ENCODE measurements at regions not wholly inside any gene's neighbourhood (a gene's known extent, or its start where the extent isn't known, plus 50 kb on each side); places are given as distances from the start of the nearest gene placed in this dataset.

GRCh38 chr13:87120476-87120875 is 550.7 kb upstream of the SLITRK5 start:
- TF ChIP-seq CTCF (IDR thresholded peaks at IDR 0.05; ENCODE audit: insufficient read depth, low read depth, low read length): no peak
- DNase-seq (ENCODE audit: low read depth): no peak
- H3K4me3 ChIP-seq (ENCODE audit: low read depth, low read length): no peak overlapping the region

- no peak for TF ChIP-seq CTCF (IDR thresholded peaks at IDR 0.05; ENCODE audit: insufficient read depth, low read depth, low read length)
- no peak for DNase-seq (ENCODE audit: low read depth)
- no peak overlapping the region for H3K4me3 ChIP-seq (ENCODE audit: low read depth, low read length)
Measured at GRCh38 chr13:87122551-87122950, 548.6 kb upstream of the SLITRK5 start.

- DNase-seq (ENCODE audit: low read depth): peak; percentile 95
Measured at GRCh38 chr13:87123987-87124784, 547.0 kb upstream of the SLITRK5 start.

GRCh38 chr13:87124785-87125074 is 546.4 kb upstream of the SLITRK5 start:
- TF ChIP-seq CTCF (IDR thresholded peaks at IDR 0.05; ENCODE audit: insufficient read depth, low read depth, low read length): no peak
- H3K4me3 ChIP-seq (ENCODE audit: low read depth, low read length): no peak overlapping the region

More at GRCh38 chr13:87123987-87124784, 547.0 kb upstream of the SLITRK5 start:
- no peak for TF ChIP-seq CTCF (IDR thresholded peaks at IDR 0.05; ENCODE audit: insufficient read depth, low read depth, low read length)
- H3K4me3 ChIP-seq (ENCODE audit: low read depth, low read length): no peak overlapping the region

GRCh38 chr13:87128036-87128435 is 543.1 kb upstream of the SLITRK5 start:
- no peak overlapping the region for H3K4me3 ChIP-seq (ENCODE audit: low read depth, low read length)
- TF ChIP-seq CTCF (IDR thresholded peaks at IDR 0.05; ENCODE audit: insufficient read depth, low read depth, low read length): no peak
- DNase-seq (ENCODE audit: low read depth): peak; percentile 10

More at GRCh38 chr13:87124785-87125074, 546.4 kb upstream of the SLITRK5 start:
- DNase-seq (ENCODE audit: low read depth): no peak

GRCh38 chr13:87128491-87128890 is 542.7 kb upstream of the SLITRK5 start:
- TF ChIP-seq CTCF (IDR thresholded peaks at IDR 0.05; ENCODE audit: insufficient read depth, low read depth, low read length): no peak
- DNase-seq (ENCODE audit: low read depth): no peak
- no peak overlapping the region for H3K4me3 ChIP-seq (ENCODE audit: low read depth, low read length)
